Tibial nerve (tissue), 4 donors: ENCODE measurements at regions not wholly inside any gene's neighbourhood (a gene's known extent, or its start where the extent isn't known, plus 50 kb on each side); places are given as distances from the start of the nearest gene placed in this dataset.

Source experiments
- EP300 ChIP-seq, 2 donors: sonication (generic); formaldehyde crosslinking; IDR thresholded peaks; one replicate each; pipeline ENCODE4 v1.6.1; 2017; ENCODE audit warnings: antibody characterized with exemption in 2 of 2, mild to moderate bottlenecking in 1 of 2
- POLR2A ChIP-seq, 2 donors: fragments of 450-650 bp; IDR thresholded peaks; one replicate each; pipeline ENCODE4 v1.6.1; 2017; ENCODE audit warnings: antibody characterized with exemption in 2 of 2, mild to moderate bottlenecking in 2 of 2, moderate library complexity in 2 of 2
- TF ChIP-seq, protein P1 (sequence below), 5 experiments: fragments of 200-600 bp in 3 of 5; fragments of 450-650 bp in 2 of 5; sonication (generic) in 3 of 5; IDR thresholded peaks; one replicate each; pipeline ENCODE4 v1.5.1; 2016 to 2019; ENCODE audit warnings: antibody characterized with exemption in 5 of 5, mild to moderate bottlenecking in 3 of 5, moderate library complexity in 2 of 5

DNA sequence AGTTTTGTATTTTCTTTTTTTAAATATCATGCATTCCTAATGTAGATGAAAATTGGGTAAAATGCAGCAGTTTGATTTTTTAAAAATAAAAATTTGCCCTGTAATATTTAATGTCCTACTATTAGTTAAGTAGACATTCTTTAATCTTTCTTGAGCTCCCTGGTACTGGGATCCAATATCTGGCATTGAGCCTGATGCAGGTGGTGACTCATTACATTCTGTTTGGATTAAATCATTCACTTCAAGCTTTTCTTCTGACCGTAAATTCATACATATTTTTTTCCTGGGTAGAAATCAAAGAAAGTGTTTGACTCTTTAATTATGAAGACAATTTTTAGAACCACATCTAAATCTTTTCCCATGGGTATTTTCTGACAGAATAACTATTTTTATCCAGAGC lies 768.8 kb upstream of the SLC35B3 start:
- TF ChIP-seq POLR2A (IDR thresholded peaks at IDR 0.05) (no peak), EP300 (IDR thresholded peaks at IDR 0.05) (no peak)
- TF ChIP-seq, protein P1, sequence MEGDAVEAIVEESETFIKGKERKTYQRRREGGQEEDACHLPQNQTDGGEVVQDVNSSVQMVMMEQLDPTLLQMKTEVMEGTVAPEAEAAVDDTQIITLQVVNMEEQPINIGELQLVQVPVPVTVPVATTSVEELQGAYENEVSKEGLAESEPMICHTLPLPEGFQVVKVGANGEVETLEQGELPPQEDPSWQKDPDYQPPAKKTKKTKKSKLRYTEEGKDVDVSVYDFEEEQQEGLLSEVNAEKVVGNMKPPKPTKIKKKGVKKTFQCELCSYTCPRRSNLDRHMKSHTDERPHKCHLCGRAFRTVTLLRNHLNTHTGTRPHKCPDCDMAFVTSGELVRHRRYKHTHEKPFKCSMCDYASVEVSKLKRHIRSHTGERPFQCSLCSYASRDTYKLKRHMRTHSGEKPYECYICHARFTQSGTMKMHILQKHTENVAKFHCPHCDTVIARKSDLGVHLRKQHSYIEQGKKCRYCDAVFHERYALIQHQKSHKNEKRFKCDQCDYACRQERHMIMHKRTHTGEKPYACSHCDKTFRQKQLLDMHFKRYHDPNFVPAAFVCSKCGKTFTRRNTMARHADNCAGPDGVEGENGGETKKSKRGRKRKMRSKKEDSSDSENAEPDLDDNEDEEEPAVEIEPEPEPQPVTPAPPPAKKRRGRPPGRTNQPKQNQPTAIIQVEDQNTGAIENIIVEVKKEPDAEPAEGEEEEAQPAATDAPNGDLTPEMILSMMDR (IDR thresholded peaks at IDR 0.05): no peak
